HG03432 (cell line): ENCODE measurements at regions not wholly inside any gene's neighbourhood (a gene's known extent, or its start where the extent isn't known, plus 50 kb on each side); places are given as distances from the start of the nearest gene placed in this dataset.

Source experiments
- ATAC-seq: cut with Tn5 transposase; IDR thresholded peaks from one replicate; pipeline ENCODE4 v1.9.1; 2021; ENCODE audit warnings: mild to moderate bottlenecking, moderate library complexity; ENCODE audit not compliant: unreplicated experiment

GRCh38 chr4:34766935-34767334 is 1477.4 kb downstream of the ARAP2 start:
- no peak for ATAC-seq

- no peak for ATAC-seq
Measured at GRCh38 chr4:34767407-34767806, 1476.9 kb downstream of the ARAP2 start.

- no peak for ATAC-seq
Measured at GRCh38 chr4:34771632-34772031, 1472.7 kb downstream of the ARAP2 start.

- ATAC-seq, result no peak
Measured at GRCh38 chr4:34790131-34790530, 1454.2 kb downstream of the ARAP2 start.

- no peak for ATAC-seq
Measured at GRCh38 chr4:34791209-34791608, 1453.1 kb downstream of the ARAP2 start.

DNA sequence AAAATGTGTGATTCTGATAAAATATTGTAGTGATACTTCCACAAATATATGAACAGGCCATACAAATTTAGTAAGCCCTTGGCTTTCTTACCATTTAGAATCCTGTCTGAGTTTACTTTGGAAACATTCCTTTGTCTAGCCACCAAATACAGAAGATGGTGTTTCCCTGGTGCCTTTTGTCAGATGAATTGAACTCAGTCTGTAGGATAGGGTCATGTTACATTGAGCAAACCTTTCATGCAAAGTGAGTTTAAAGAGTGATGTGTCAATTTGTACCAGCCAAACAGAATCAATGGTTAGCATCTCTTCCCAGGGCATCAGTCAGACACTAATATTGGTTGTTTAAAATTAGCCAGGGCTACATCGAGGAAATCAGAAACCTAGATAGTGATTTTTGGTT is 1443.4 kb downstream of the ARAP2 start:
- ATAC-seq, result no peak

GRCh38 chr4:34814266-34814665 is 1430.0 kb downstream of the ARAP2 start:
- no peak for ATAC-seq

- ATAC-seq, result no peak
Measured at GRCh38 chr4:34824515-34824914, 1419.8 kb downstream of the ARAP2 start.

- ATAC-seq, result no peak
Measured at GRCh38 chr4:34826660-34827059, 1417.7 kb downstream of the ARAP2 start.

DNA sequence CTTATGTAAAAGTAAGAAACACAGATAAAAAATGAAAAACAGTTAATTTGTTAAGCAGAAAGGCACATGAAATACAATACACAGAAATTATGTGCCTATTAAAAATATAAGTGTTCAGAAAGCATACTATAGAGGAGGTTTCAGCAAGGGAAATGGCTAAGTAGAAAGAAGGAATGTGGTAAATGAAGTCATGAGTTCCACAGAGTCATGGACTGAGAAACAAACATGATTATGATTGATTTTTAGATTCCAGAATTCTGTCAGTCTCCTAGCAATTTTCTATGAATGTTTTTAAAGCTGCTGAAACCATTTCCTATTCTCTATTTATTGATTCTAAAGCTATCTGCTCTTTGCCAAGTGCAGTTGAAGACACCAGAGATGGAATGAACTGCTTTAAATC is 1398.4 kb downstream of the ARAP2 start:
- no peak for ATAC-seq

DNA sequence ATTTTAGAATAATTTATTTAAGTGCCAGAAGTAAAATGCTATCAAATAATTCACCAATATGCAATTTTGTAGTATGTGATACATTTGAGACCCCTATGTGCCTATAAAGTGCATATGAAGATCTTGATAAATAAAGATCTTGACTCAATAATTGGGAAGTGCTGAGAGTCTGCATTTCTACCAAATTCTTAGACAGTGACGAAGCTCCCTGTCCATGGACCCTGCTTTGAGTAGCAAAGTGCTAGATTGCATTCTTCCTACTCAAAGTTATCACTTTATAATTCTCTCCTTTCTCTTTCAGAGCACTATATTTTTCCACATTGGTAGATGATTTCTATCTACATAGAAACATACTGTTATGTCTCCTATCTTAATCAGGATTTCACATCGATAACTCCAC is 1393.9 kb downstream of the ARAP2 start:
- ATAC-seq, result no peak

DNA sequence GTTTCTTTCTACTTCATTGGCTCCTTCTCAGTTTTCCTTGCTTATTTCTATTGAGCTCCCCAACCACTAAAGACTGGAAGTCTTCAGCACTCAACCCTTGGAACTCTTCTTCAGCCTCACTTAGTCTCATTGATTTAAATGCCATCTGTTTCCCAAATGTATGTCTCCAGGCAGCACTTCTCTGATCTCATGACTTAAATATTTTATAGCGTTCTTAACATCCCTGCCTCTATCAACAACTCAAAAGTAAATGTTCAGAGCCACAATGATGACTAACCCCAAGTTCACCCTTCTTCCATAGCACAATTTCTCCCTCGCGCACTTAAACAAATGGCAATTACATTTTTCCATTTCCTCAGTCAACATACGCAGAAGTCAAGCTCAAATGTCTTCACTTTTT is 1393.3 kb downstream of the ARAP2 start:
- ATAC-seq, result no peak

GRCh38 chr4:34851411-34851810 is 1392.9 kb downstream of the ARAP2 start:
- no peak for ATAC-seq

DNA sequence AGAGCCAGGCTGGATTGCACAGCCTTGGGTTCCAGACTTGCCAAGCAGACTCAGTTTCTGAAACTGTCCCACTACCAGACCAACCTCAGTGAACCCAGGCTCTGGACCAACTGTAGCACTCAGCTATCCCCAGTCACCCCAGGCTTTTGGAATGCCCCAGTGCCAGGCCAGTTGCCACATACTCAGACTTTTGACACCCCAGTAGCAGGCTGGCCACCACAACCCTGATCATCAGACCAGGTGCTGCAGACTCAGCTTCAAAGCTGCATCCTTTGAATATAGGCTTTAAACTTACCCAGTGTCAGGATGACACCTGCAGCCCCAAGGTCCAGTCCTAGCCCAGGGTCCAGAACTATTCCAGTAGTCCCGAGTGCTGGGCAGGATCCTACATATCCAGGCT is 1389.9 kb downstream of the ARAP2 start:
- no peak for ATAC-seq

DNA sequence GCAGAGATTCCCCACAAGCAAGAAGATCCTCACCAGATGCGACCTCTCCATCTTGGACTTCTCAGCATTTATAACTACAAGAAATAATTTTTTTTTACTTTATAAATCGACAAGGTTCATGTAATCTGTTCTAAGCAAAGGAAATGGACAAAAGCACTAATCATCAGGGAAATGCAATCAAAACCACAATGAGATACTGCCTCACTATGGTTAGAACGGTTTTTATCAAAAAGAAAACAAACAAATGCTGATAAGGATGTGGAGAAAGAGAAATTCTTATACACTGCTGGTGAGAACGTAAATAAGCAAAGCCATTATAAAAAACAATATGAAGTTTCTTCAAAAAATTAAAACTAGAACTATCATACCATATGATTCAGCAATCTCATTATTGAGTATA is 1382.6 kb downstream of the ARAP2 start:
- ATAC-seq, result no peak

DNA sequence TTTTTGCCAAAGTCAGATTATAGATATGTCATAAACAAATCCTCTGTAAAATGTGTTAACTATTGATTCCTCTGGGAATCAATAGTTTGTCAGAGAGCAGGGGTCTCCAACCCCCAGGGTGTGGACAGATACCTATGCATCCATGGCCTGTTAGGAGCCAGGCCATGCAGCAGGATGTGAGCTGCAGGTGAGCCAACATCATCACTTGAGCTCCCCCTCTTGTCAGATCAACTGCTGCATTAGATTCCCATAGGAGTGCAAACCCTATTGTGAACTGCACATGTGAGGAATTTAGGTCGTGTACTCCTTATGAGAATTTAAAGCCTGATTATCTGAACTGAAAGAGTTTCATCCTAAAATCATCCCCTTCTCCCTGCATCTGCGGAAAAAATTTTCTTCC is 1365.4 kb downstream of the ARAP2 start:
- no peak for ATAC-seq

GRCh38 chr4:34880246-34880645 is 1364.1 kb downstream of the ARAP2 start:
- ATAC-seq, result no peak

DNA sequence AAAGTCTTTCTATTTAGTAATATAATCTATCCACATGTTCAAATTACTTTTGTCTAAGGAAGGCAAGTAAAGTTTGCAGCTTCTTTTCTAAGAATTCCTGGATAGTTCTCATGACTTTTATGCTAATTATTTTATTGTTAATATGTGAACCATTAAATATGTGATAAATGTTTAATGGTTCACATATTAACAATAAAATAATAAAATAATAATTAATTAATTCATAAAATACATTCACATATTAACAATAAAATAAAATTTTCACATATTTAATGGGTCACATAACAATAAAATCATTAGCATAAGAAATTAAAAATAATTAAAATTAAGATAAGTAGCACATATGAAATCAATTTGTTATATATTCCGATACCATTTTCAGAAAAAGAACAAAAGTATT is 1352.4 kb downstream of the ARAP2 start:
- ATAC-seq, result no peak

DNA sequence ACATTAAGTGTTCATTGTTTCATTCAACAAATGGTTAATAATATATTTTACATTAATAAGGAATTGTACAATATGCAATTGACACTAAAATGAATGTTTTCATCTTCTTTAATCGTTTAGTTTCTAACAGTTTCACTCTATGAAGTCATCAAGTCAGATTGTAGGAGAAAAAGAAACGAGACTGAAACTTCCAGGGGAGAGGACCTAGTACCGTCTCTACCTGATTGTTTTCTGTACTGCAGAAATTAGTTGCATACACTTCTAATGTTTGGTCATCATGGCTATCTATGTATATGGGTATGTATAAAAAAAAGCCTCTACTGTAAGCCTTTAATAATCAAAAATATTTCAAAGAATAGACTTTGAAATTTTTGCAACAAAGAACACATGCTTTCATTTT is 1350.9 kb downstream of the ARAP2 start:
- peak; percentile 36 for ATAC-seq

DNA sequence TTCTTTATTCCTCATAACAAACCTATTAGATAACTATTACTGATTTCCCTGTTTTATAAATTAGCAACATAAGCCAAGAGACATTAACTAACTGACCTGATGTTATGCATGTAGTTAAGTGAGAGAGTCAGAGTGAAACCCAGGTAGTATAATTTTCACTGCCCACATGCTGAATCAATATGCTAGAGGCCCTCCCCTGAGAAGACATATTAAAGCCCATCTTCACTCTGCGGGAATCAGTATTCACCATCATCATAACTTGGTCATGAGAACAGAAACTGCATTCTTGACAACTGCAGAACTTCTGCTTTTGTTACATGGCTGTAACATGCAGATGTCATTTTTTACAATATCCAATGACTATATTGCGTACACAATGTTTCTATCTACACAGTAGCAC is 1324.3 kb downstream of the ARAP2 start:
- ATAC-seq, result no peak

- ATAC-seq, result no peak
Measured at GRCh38 chr4:34921391-34921790, 1322.9 kb downstream of the ARAP2 start.

GRCh38 chr4:34922325-34922724 is 1322.0 kb downstream of the ARAP2 start:
- no peak for ATAC-seq

GRCh38 chr4:34932591-34932990 is 1311.7 kb downstream of the ARAP2 start:
- no peak for ATAC-seq

- no peak for ATAC-seq
Measured at GRCh38 chr4:34935739-34936138, 1308.6 kb downstream of the ARAP2 start.
